ENCODE measurements at regions not wholly inside any gene's neighbourhood (a gene's known extent, or its start where the extent isn't known, plus 50 kb on each side); places are given as distances from the start of the nearest gene placed in this dataset.

GRCh38 chr7:51774178-51774577 is 457.6 kb upstream of the COBL start:
- Histone ChIP-seq H3K4me3 (no peak overlapping the region), H3K9me3 (no peaks in the 10 kb centered on the region), H3K36me3 (no peaks in the 10 kb centered on the region), H3K27ac (no peak overlapping the region), H3K27me3 (no peaks in the 10 kb centered on the region), H3K4me1 (no peaks in the 10 kb centered on the region)
- intact Hi-C loops (cut with DNase I; ENCODE audit: low total_unique reads) = no loop called here
- no peak for DNase-seq (ENCODE audit: low spot score in 2 of 2)
- no peak for TF ChIP-seq POLR2AphosphoS5 (IDR thresholded peaks at IDR 0.05)
- TF ChIP-seq CTCF (IDR thresholded peaks at IDR 0.05) = no peak
- no peak for TF ChIP-seq POLR2A (IDR thresholded peaks at IDR 0.05)

- TF ChIP-seq POLR2AphosphoS5 (IDR thresholded peaks at IDR 0.05) (no peak), POLR2A (IDR thresholded peaks at IDR 0.05) (no peak), CTCF (IDR thresholded peaks at IDR 0.05) (no peak)
- intact Hi-C loops (cut with DNase I; ENCODE audit: low total_unique reads) = no loop called here
- Histone ChIP-seq H3K4me3 (no peak overlapping the region), H3K4me1 (no peaks in the 10 kb centered on the region), H3K27ac (no peak overlapping the region), H3K36me3 (no peaks in the 10 kb centered on the region), H3K27me3 (no peaks in the 10 kb centered on the region), H3K9me3 (no peaks in the 10 kb centered on the region)
- DNase-seq (ENCODE audit: low spot score in 2 of 2) = no peak
These were observed 455.6 kb upstream of the COBL start for GRCh38 chr7:51772190-51772589.

- no peak for DNase-seq (ENCODE audit: low spot score in 2 of 2)
- Histone ChIP-seq H3K36me3 (no peaks in the 10 kb centered on the region), H3K4me3 (no peak overlapping the region), H3K27ac (no peak overlapping the region), H3K27me3 (peaks cover 0 to 3% of the 10 kb centered on the region in 2 donors), H3K9me3 (no peaks in the 10 kb centered on the region), H3K4me1 (no peaks in the 10 kb centered on the region)
- intact Hi-C loops (cut with DNase I; ENCODE audit: low total_unique reads) = loop anchor here (10.0 kb wide), 1 partner anchor 1440 kb away; no protein-coding TSS in a partner anchor
- TF ChIP-seq POLR2A (IDR thresholded peaks at IDR 0.05) (no peak), POLR2AphosphoS5 (IDR thresholded peaks at IDR 0.05) (no peak), CTCF (IDR thresholded peaks at IDR 0.05) (no peak)
These were observed 448.4 kb upstream of the COBL start for GRCh38 chr7:51764976-51765375.

- H3K9me3 ChIP-seq = no peaks in the 10 kb centered on the region
- DNase-seq (ENCODE audit: low spot score in 2 of 2) = no peak
- no peak overlapping the region for H3K4me3 ChIP-seq
- intact Hi-C loops (cut with DNase I; ENCODE audit: low total_unique reads) = loop anchor here (10.0 kb wide), 1 partner anchor 1435 kb away; no protein-coding TSS in a partner anchor
- H3K27me3 ChIP-seq = no peaks in the 10 kb centered on the region
- no peak for TF ChIP-seq POLR2AphosphoS5 (IDR thresholded peaks at IDR 0.05)
- TF ChIP-seq POLR2A (IDR thresholded peaks at IDR 0.05) = no peak
- TF ChIP-seq CTCF (IDR thresholded peaks at IDR 0.05) = no peak
- H3K36me3 ChIP-seq = no peaks in the 10 kb centered on the region
- H3K4me1 ChIP-seq = no peaks in the 10 kb centered on the region
- no peak overlapping the region for H3K27ac ChIP-seq
These were observed 443.4 kb upstream of the COBL start for GRCh38 chr7:51759985-51760384.

- H3K36me3 ChIP-seq = no peaks in the 10 kb centered on the region
- no peak overlapping the region for H3K4me3 ChIP-seq
- no peaks in the 10 kb centered on the region for H3K9me3 ChIP-seq
- no peak for DNase-seq (ENCODE audit: low spot score in 2 of 2)
- intact Hi-C loops (cut with DNase I; ENCODE audit: low total_unique reads) = no loop called here
- TF ChIP-seq POLR2AphosphoS5 (IDR thresholded peaks at IDR 0.05) = no peak
- no peak for TF ChIP-seq CTCF (IDR thresholded peaks at IDR 0.05)
- no peak for TF ChIP-seq POLR2A (IDR thresholded peaks at IDR 0.05)
- H3K27me3 ChIP-seq = no peaks in the 10 kb centered on the region
- no peaks in the 10 kb centered on the region for H3K4me1 ChIP-seq
- H3K27ac ChIP-seq = no peak overlapping the region
These were observed 441.4 kb upstream of the COBL start for GRCh38 chr7:51757960-51758359.

Data from breast epithelium (tissue), 4 donors.